ENCODE measurements at regions not wholly inside any gene's neighbourhood (a gene's known extent, or its start where the extent isn't known, plus 50 kb on each side); places are given as distances from the start of the nearest gene placed in this dataset.

DNA sequence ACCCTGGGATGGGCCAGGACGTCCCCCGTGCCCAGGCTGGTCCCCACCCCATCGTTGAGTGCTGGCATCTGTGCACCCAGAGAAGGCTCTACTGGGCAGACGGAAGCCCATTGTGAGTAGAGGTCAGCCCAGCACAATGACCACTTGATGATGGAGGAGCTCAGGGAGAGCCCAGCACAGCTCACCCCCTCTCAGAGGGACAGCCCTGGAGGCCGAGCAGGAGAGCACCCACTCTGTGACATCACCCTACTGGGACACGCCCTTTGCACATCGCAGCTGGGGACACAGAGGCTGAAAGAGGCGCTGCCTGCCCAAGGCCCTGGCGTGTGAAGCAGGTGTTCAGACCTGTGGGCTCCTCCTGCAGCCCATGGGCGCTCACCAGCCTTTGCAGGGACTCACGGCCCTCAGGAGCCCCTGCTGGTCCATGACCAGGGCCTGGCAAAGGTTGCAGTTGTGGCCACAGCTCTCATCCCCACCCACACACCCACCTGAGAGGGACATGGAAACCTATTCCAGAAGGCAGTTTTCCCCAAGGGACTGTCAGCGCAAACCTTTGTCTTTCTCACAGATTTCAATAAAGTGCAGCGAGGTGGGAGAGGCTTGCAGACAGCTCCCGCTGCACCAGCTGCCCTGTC lies 67.2 kb upstream of the PPP2R2D start:
- 12% methylated on average over 14 of the region's 14 CpGs for WGBS (ENCODE audit: insufficient coverage, insufficient replicate concordance, low lambda C conversion rate, missing lambda C conversion rate)
- Histone ChIP-seq H3K9me3 (replicated peaks; ENCODE audit: control insufficient read depth, insufficient read depth, low read length) (no peaks in the 10 kb centered on the region; the same call in 2 of the 3 replicates), H3K4me3 (no peak overlapping the region), H3K79me2 (ENCODE audit: control insufficient read depth, insufficient read depth, low read length) (no peaks in the 10 kb centered on the region), H3K4me2 (ENCODE audit: control insufficient read depth, insufficient read depth) (no peak overlapping the region), H3K4me1 (ENCODE audit: control insufficient read depth, insufficient read depth, low read length) (no peaks in the 10 kb centered on the region), H3K27me3 (replicated peaks in 1 of 2; ENCODE audit: control insufficient read depth in 2 of 2, insufficient read depth in 2 of 2, low read length in 1 of 2) (no peaks in the 10 kb centered on the region), H4K20me1 (ENCODE audit: control insufficient read depth, insufficient read depth) (no peaks in the 10 kb centered on the region), H2AFZ (ENCODE audit: control insufficient read depth, low read depth, low read length) (no peak overlapping the region), H3K27ac (ENCODE audit: control insufficient read depth, insufficient read depth) (no peak overlapping the region), H3K36me3 (ENCODE audit: control insufficient read depth in 2 of 2, insufficient read depth in 2 of 2, low read length in 1 of 2) (no peaks in the 10 kb centered on the region), H3K9ac (ENCODE audit: control insufficient read depth, insufficient read depth, low read length) (no peak overlapping the region)
- CTCF ChIA-PET: no interaction called here
- DNase-seq (ENCODE audit: low read depth, low spot score) (no peak), ATAC-seq (no peak), FAIRE-seq (no peak)
- BruUV-seq (replicated peaks): no TSS peak
- SMC1A ChIA-PET (ENCODE audit: uncharacterized antibody, unreplicated experiment): no interaction called here
- POLR2A ChIA-PET: no interaction called here
- RAD21 ChIA-PET (ENCODE audit: unreplicated experiment): no interaction called here
- in situ Hi-C loops (cut with MboI) (no loop called here), intact Hi-C loops (cut with micrococcal nuclease; ENCODE audit: unreplicated experiment) (no loop called here)
- TF ChIP-seq, protein P1, sequence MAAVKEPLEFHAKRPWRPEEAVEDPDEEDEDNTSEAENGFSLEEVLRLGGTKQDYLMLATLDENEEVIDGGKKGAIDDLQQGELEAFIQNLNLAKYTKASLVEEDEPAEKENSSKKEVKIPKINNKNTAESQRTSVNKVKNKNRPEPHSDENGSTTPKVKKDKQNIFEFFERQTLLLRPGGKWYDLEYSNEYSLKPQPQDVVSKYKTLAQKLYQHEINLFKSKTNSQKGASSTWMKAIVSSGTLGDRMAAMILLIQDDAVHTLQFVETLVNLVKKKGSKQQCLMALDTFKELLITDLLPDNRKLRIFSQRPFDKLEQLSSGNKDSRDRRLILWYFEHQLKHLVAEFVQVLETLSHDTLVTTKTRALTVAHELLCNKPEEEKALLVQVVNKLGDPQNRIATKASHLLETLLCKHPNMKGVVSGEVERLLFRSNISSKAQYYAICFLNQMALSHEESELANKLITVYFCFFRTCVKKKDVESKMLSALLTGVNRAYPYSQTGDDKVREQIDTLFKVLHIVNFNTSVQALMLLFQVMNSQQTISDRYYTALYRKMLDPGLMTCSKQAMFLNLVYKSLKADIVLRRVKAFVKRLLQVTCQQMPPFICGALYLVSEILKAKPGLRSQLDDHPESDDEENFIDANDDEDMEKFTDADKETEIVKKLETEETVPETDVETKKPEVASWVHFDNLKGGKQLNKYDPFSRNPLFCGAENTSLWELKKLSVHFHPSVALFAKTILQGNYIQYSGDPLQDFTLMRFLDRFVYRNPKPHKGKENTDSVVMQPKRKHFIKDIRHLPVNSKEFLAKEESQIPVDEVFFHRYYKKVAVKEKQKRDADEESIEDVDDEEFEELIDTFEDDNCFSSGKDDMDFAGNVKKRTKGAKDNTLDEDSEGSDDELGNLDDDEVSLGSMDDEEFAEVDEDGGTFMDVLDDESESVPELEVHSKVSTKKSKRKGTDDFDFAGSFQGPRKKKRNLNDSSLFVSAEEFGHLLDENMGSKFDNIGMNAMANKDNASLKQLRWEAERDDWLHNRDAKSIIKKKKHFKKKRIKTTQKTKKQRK (IDR thresholded peaks at IDR 0.05; ENCODE audit: low read depth, low read length): no peak
- TF ChIP-seq GABPA (IDR thresholded peaks at IDR 0.05; ENCODE audit: low read depth) (no peak), HCFC1 (IDR thresholded peaks at IDR 0.05; ENCODE audit: low read length) (no peak), KDM1A (IDR thresholded peaks at IDR 0.05; ENCODE audit: borderline replicate concordance) (no peak), SREBF2 (IDR thresholded peaks at IDR 0.05; ENCODE audit: low read length) (no peak), CBX5 (IDR thresholded peaks at IDR 0.05; ENCODE audit: low read depth) (no peak), CHD1 (IDR thresholded peaks at IDR 0.05; ENCODE audit: low read depth, low read length) (no peak), TARDBP (IDR thresholded peaks at IDR 0.05; ENCODE audit: borderline replicate concordance) (no peak), TCF7 (IDR thresholded peaks at IDR 0.05; ENCODE audit: borderline replicate concordance) (no peak), BCL11A (IDR thresholded peaks at IDR 0.05; ENCODE audit: low read depth, low read length) (no peak), BACH1 (IDR thresholded peaks at IDR 0.05; ENCODE audit: borderline replicate concordance) (no peak), KAT2A (conservative IDR thresholded peaks at IDR 0.05; ENCODE audit: control insufficient read depth, low read depth, low read length) (no peak)
- TF ChIP-seq, protein P2, sequence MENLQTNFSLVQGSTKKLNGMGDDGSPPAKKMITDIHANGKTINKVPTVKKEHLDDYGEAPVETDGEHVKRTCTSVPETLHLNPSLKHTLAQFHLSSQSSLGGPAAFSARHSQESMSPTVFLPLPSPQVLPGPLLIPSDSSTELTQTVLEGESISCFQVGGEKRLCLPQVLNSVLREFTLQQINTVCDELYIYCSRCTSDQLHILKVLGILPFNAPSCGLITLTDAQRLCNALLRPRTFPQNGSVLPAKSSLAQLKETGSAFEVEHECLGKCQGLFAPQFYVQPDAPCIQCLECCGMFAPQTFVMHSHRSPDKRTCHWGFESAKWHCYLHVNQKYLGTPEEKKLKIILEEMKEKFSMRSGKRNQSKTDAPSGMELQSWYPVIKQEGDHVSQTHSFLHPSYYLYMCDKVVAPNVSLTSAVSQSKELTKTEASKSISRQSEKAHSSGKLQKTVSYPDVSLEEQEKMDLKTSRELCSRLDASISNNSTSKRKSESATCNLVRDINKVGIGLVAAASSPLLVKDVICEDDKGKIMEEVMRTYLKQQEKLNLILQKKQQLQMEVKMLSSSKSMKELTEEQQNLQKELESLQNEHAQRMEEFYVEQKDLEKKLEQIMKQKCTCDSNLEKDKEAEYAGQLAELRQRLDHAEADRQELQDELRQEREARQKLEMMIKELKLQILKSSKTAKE (IDR thresholded peaks at IDR 0.05; ENCODE audit: low read depth, poor library complexity, severe bottlenecking): no peak
- TF ChIP-seq, protein P3, sequence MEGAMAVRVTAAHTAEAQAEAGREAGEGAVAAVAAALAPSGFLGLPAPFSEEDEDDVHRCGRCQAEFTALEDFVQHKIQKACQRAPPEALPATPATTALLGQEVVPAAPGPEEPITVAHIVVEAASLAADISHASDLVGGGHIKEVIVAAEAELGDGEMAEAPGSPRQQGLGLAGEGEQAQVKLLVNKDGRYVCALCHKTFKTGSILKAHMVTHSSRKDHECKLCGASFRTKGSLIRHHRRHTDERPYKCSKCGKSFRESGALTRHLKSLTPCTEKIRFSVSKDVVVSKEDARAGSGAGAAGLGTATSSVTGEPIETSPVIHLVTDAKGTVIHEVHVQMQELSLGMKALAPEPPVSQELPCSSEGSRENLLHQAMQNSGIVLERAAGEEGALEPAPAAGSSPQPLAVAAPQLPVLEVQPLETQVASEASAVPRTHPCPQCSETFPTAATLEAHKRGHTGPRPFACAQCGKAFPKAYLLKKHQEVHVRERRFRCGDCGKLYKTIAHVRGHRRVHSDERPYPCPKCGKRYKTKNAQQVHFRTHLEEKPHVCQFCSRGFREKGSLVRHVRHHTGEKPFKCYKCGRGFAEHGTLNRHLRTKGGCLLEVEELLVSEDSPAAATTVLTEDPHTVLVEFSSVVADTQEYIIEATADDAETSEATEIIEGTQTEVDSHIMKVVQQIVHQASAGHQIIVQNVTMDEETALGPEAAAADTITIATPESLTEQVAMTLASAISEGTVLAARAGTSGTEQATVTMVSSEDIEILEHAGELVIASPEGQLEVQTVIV (IDR thresholded peaks at IDR 0.05; ENCODE audit: borderline replicate concordance, partially characterized antibody): no peak
